SIG-M5 treated with dmso at 0.1 percent for 504 hours (cell line): ENCODE measurements at regions not wholly inside any gene's neighbourhood (a gene's known extent, or its start where the extent isn't known, plus 50 kb on each side); places are given as distances from the start of the nearest gene placed in this dataset.

Experiments
- DNase-seq: peaks from one replicate; lab custom pipeline; 2025; ENCODE audit not compliant: unreplicated experiment; lab: John Stamatoyannopoulos, UW

DNA sequence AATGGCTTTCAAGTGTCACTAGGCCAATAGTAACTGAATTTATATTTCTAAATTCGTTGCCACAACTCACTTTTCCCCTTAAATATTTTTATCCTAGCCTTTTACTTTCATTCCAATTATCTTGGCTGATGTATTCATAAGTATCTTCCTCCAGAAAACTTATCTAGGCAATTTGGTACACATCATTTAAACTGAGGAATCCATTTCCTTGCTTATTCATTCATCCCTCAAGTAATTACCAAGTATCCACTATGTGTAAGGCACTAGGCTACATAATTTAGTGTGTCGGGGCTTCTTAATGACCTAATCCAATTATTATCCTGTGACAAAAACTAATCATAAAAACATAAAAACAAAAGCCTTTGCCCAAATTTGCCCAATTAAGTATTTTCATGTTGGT, 258.3 kb upstream of the TCF21 start:
- DNase-seq = no peak

DNA sequence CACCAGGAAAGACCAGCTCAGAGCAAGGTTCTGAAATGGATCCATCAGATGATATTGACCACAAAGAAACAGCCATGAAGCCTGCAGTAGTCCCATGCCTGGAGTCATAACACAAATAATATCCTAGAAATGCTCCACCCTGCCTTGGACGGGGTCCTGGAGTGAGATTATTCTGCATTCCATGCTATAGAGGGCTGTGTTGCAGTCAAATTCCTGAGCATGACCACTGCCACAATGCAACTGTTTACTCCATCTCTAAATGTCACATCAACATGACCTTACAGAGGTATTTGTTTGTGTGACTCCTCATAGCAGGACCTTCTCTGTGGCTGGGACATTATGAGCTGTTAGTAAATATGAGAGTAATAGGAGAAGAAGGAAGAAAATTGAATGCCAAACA, 257.5 kb upstream of the TCF21 start:
- DNase-seq = no peak

DNA sequence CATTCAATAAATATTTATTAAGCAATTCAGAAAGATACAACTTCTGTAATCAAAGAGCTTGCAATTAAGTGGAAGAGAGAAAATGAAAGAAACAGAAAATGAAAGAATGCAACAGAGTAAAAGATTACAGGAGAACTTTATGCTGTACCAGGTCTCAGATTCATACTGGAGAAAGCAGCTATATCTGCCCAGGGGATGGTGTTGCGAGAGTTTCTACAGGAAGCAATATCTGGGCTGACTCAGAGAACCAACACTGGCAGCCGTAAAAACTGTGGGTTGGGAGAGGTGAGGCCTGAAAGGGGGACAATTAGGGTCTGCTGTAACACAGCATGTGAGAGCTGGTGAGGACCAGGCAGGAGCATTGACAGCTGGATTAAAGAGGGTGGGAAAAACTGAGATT, 256.7 kb upstream of the TCF21 start:
- DNase-seq = no peak

DNA sequence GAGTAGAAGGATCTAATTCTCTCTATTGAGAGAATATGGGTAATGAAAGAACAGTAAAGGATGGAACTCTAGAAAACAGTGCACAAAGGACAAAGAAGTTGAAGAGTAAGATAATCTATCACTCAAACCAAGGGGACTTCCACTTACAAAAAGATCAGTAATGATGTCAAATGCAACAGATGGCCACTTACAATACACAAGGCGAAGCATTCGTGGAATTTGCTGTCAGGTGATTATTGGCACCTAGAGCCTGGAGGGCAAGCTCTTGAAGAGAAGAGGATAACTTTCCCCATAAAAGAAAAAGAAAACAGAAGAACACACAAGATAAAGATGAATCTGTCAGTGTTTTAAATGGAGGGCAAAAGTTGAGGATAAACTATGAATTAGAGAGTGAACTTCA, 256.0 kb upstream of the TCF21 start:
- no peak for DNase-seq

DNA sequence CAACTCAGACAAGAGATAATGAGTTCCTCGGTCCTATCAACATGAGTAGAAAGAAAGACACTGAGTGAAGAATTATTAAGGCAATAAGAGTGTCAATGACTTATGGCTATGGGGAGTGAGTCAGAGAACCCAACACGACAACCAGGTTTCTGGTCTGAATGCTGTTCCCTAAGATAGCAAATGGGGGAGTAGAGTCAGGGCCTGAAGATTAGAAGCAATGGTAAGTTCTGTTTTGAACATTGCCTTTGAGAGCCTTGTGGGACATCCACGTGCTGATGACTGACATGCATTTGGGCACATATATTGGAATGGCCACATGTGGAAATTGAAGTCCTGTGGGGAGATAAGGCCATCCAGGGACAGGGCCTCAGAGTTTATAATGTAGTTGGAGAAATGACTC, 254.4 kb upstream of the TCF21 start:
- DNase-seq = no peak

DNA sequence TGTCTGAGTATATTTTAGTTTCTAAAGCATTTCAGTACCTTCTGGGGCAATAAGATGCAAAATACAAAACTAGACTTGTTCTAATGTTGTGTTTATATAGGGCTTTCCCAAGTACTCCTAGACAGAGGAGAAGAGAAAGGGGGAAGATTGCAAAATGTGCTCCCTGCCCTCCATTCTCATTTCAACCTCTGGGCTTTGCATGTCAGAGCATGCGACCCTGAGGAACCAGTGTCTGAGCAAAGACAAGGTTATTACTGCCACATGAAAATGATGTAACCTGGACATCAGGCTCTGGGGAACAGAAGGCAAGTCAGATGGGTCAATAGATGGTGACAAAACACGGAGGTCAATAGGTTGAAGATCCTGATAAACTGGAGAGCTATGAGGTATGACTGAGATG, 253.5 kb upstream of the TCF21 start:
- no peak for DNase-seq

DNA sequence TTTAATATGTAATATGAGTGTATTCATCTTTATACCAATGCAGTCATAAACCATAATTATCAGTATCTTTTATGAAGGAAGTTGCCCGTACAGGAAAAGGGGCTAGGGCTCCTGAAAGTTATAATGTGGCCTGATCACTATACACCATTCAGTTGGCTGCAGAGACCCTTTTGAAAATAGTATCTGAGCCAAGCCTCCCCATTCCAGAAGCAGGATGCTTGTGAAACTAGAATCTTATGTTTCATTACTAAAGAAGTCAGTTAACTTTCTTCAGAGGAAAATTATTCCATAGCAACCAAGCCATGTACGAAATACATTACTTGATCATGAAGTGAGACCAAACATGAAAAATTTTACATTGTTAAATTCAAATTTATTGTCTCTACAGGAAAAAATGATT, 251.5 kb upstream of the TCF21 start:
- DNase-seq = no peak

DNA sequence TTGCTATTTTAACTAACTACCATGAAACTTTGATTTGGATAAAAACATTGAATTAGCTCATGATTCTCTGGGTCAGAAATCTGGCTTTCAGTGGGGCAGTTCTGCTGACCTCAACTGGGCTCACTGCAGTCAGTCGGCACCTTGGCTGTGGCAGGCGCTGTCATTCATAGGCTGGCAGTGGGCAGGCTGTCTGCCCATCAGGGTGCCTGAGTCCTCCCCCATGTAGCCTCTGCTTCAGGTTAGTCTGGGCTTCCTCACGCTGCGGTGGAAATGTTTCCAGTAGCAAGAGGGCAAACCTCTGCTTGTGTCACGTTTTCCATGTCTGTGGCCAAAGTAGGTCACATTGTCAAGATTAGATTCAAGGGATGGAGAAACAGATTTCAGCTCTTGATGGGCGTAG, 251.0 kb upstream of the TCF21 start:
- DNase-seq = no peak

DNA sequence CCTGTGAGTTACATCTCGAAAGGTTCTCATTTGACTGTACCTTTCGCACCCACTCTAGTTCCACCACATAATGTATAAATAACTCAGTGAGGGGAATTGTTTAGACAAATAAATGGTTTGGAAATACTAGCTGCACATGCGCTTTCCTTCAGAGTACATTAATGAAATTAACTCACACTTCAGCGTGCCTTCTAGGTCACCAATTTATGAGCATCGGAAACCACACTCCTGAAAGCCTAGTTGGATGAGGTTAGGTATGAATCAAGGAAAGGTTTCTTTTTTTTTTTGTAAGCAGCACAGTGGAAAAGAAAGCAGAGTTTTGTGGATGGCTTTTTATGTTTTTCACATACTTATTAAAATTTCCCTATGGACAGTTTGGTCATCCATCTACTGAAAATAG, 247.8 kb upstream of the TCF21 start:
- DNase-seq = no peak

DNA sequence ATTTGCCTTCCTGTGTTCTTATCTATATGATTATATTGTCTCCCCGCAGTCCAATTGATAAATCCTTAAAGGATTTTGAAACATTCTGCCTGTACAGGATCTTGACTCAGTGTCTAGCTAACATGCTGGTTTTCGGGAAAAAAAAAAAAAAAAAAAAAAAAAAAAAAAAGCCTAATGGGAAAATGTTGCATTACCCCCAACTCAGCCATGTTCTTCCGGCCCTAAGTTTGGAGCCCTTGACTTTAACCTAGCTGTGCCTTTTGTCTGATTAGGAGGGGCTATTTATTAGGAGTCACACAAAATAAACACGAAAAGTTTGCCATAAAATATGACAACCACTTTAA, 244.4 kb upstream of the TCF21 start:
- no peak for DNase-seq

DNA sequence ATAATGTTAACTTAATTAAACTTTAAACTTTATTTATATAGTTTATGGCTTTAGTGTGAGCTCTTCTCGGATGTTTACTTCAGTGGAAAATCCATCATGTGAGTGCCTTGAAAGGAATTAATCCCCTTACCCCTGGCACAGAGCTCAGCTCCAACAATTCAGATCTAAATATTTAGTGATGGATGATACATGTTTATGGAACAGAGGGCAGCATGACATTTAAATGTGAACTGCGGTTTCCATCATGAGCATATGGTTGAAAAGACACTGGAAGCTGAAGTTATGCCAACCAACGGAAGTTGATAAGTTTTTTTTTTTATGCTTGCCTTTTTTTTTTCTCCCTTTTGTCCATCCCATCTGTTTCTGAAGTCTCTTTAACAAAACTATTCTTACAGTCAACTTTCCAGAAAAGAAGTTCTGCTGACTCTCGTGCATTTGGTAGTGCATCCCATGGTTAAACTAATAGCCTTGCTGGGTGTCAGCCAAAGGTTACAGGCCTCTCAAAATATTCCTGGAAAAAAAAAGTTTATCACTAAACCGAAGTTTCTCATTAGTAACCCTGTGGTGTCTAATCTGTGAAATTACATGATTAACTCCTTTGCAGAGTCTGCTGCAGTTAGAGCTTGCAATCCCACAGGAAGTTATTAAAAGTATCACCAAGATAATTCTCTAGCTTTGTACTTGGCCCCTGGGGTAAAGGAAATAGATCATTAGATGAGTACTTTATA, 243.9 kb upstream of the TCF21 start:
- no peak for DNase-seq

DNA sequence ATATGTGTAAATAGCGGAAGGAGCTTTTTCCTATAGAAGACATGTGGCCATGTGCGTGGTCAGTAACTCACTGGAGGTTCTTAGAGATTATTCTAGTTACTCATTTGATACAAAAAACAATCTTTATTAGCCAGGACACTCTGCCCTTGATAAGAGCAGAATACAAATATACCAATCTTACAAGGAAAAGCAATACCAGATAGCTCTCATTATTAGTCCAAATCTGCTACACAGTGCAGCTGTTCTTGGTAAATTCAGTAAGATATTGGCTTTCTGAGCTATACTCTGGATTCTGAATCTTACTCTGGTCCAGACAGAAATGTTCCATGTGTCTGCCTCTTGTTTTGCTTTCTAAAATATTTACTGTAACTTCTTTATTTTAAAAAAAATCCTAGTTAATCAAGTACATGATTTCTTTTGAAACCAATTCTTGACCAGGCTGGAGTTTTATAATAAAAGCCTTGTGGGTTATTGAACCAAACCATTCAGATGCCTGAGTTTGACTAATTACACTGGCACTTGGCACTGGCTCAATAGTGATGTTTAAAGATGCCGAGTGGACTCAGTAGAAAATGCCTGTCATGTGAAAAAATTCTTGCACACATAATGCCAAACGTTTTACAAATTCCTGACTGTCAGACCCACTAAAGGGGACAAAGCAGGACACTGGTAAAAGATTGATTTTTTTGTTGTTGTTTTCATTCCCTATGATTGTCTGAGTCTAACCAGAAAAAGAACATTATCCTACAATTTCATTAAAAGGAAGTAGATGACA, 242.8 kb upstream of the TCF21 start:
- no peak for DNase-seq

DNA sequence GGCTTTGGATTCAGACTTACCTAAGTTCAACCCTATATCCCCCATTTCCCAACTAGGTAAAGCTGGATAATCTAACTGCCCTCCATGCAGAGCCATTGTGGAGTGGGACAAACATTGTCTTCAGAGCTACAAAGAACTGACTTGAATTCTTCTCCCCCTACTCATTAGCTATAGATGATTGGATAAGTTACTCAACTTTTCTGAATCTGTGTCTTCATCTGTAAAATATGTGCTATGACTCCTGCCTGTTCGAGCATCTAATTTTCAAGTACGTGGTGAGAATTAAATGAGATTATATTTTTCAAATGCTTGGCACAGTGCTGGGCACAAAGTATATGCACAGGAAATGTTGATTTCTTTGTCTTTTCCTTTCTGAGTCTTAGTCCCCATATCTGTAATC, 240.3 kb upstream of the TCF21 start:
- no peak for DNase-seq

DNA sequence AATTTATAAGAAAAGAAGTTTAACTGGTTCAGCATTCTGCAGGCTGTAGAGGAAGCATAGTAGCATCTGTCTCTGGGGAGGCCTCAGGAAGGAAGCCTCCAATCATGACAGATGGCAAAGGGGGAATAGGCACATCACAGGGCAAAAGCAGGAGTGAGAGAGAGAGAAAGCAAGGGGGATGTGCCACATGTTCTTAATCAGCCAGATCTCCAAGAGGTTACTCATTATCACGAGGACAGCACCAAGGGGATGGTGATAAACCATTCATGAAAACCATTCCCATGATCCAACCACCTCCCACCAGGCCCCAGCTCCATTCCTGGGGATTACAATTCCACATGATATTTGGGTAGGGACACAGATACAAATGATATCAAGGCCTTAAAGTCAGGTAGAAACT, 217.5 kb upstream of the TCF21 start:
- no peak for DNase-seq

DNA sequence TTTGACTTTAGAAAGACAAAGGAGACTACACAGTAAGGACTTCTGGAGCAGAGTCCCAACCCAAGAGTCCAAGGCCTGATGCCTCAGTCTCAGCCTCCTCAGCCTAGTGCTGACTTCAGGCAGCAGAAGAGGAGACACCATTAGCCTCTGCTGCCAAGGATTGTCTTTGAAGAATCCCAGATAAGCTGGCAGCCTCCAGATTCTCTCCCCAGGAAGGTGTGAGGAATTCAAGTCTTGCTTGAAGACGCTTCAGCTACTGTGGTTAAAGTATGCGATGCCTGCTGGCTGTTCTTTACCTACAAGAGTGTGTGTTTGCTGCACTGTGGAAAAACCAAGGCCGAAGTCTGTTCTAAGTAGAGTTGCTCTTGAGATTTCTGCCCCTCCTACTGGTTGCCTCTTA, 215.9 kb upstream of the TCF21 start:
- DNase-seq = no peak

DNA sequence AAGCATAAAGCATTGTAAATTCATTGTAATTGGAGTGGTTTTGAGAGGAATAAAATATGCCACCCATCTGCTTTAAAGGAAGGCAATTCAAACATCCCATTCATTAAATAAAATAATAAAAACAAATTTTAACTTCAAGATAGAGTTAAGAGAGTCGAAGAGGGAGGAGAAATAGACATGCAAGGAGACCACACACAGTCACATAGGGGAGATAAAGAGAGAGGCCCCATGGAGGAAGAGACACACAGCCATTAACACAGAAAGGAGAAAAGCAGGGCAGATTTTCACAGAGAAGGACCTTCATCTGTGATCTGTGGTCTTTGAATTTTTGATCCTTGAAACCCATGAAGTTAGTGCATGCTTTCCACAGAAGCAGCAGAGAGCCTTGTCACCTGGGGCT, 214.3 kb upstream of the TCF21 start:
- no peak for DNase-seq

DNA sequence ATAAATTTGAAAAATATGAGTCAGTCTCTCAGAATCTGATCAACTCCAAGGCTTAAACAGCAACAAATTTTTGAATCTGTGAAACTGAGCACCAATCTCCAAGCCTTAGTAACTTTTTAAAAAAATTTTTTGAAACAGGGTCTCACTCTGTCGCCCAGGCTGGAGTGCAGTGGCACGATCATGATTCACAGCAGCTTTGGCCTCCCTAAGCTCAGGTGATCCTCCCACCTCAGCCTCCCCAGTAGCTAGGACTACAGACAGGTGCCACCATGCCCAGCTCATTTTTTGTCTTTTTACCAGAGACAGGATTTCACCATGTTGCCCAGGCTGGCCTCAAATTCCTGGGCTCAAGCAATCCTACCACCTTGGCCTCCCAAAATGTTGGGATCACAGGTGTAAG, 207.9 kb upstream of the TCF21 start:
- DNase-seq = no peak

DNA sequence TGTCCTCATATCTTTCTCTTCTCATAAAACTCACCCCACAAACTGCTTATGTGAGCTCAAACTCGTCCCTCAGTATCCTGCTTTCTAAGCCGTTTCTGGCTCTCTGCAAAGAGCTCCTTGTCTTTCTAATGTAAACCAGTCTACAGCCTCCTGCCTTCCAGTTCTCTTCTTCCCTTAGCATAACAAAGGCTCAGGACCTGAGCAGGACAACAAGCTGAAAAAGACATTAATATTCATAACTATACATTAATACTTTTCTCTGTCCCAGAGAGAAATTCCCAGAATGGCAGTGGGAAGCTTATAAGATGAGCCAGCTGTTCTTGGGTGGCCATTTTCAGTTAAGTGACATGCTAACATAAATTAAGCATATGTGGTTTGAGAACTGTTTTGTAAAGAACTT, 207.0 kb upstream of the TCF21 start:
- DNase-seq = no peak

DNA sequence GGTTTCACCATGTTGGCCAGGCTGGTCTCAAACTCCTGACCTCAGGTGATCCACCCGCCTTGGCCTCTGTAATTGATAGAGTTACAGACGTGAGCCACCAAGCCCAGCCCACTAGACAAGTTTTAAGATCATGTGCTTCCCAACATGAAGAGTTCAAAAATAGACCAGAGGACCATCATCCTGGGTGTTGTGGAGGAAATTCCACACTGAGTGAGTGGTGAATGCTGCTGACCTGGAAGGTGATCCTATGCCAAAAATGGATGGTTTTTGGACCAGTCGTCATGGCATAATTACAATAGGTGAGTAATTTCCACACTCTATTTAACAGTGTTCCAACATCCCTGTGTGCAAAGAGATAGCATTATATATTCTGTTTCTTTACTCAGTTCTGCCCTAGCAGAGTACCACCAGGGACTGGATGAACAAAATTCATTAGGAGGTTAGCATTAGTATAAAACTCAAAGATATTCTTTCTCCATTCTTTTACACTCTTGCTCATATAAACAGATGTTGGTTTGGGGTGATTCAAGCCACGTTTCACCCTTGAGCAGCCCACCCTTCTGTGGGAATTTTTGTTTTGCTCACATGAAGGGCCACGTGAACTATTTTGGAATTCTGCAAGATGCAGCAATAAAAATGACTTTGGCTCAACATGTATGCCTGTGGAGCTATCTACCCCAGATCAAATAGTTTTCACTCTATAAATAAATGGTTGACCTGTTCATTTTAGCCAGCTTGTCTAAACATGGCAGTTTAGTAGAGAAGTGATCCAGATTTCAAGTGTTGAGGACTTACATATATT, 206.2 kb upstream of the TCF21 start:
- no peak for DNase-seq

DNA sequence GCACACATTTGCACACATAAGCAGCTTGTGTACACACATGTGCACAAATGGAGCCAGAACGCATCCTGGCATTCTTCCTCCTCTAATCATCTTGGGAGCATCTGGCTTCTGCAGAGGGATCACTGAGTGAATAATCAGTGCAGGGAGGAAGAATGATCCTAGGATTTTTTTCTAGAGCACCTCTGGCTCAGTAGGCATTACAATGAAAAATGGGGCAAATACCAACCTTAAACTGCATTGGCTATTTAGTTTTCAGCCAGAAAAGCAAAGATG, 205.7 kb upstream of the TCF21 start:
- DNase-seq = no peak

DNA sequence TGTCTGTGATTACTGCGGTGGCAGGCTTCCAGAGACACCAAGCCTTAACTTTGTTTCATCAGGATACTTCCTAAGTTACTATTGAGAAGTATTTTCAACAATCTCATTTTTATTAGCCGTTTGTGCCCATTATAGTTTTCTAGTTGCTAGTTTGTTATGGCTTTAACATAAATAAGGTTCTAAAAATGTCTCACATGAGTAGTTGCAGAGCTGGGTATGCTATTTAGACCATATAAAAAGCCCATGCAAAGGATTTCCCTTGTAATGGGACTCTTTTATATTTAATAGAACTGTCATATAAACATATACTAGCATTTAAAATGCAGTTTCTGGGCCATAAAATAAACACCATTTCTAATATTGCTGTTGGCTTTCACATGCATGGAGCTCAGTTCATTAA, 205.3 kb upstream of the TCF21 start:
- no peak for DNase-seq

DNA sequence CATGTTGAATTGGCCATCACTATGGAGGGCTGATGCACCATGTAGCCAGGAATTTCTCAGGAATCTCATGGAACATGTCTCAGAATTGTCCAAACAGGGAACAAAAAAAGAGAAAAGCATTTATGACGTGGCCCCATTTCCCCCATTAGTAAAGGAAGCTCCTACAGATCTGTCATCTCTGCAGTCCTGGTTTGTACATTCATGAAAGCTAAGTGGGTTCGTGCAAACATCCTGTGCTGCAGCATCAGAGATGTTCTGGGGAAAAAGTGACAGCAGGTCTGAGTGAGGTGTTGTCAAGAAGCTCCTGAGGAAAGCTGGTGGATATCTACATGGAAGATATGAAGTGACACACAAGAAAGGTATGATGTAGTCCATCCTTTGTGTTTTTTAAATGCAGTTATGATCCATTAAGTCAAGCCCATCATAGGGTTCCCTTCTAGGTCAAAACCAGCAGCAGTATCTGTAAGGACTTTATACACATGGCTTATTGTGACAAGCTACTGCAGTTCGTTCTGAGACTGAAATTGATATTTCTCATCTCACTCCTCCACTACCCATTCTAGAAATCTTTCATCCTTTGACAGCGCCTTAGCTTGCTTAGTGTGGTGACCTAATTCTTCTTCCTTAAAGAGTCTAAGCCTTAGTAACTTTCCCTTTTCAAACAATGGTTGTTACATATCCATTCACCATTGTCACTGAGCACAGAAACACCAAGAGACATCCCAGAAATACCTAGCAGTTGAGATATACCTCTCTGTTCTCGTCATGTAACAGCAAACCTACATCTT, 200.0 kb upstream of the TCF21 start:
- DNase-seq = no peak
